ENCODE measurements at regions not wholly inside any gene's neighbourhood (a gene's known extent, or its start where the extent isn't known, plus 50 kb on each side); places are given as distances from the start of the nearest gene placed in this dataset.

GRCh38 chr1:37105911-37106310 is 71.6 kb upstream of the GRIK3 start (continued):
- no peak for TF ChIP-seq IRF3 (IDR thresholded peaks at IDR 0.05; ENCODE audit: low read depth, low read length)

- H3K9ac ChIP-seq = no peak overlapping the region
- POLR2A ChIA-PET = no interaction called here
- no peaks in the 10 kb centered on the region for H3K27me3 ChIP-seq (ENCODE audit: insufficient read depth)
- H3K4me1 ChIP-seq (ENCODE audit: control insufficient read depth in 1 of 2, insufficient read depth in 2 of 2, low read depth in 1 of 2, low read length in 1 of 2) = no peaks in the 10 kb centered on the region
- no peaks in the 10 kb centered on the region for H3F3A ChIP-seq (replicated peaks; ENCODE audit: insufficient read depth)
- no peak overlapping the region for H2AFZ ChIP-seq (ENCODE audit: low read depth)
- H3K4me3 ChIP-seq (ENCODE audit: low read depth in 2 of 2, low read length in 1 of 2) = no peak overlapping the region
- WGBS (ENCODE audit: low lambda C conversion rate) = 41% methylated on average over 4 of the region's 5 CpGs
- no peaks in the 10 kb centered on the region for H3K9me2 ChIP-seq
- no peak overlapping the region for H3K27ac ChIP-seq (ENCODE audit: low read depth in 2 of 2, low read length in 1 of 2)
- no peaks in the 10 kb centered on the region for H3K79me2 ChIP-seq (ENCODE audit: insufficient read depth)
- no peaks in the 10 kb centered on the region for H3K9me3 ChIP-seq
- H3K4me2 ChIP-seq = no peak overlapping the region
- no peak for DNase-seq
- H3K36me3 ChIP-seq (replicated peaks in 1 of 2; ENCODE audit: control insufficient read depth in 1 of 2, insufficient read depth in 2 of 2, low read length in 1 of 2) = no peaks in the 10 kb centered on the region
- TF ChIP-seq USF2 (IDR thresholded peaks at IDR 0.05; ENCODE audit: borderline replicate concordance, low read depth, low read length) = no peak
- no peak for TF ChIP-seq MAX (IDR thresholded peaks at IDR 0.05; ENCODE audit: low read depth)
- no peak for TF ChIP-seq POLR2AphosphoS5 (IDR thresholded peaks at IDR 0.05; ENCODE audit: low read depth, low read length)
- TF ChIP-seq SIN3A (IDR thresholded peaks at IDR 0.05; ENCODE audit: borderline replicate concordance, low read depth, low read length) = no peak
- no peak for TF ChIP-seq MXI1 (IDR thresholded peaks at IDR 0.05; ENCODE audit: low read depth, low read length)
- no peak for TF ChIP-seq TCF12 (IDR thresholded peaks at IDR 0.05)
- TF ChIP-seq RAD21 (IDR thresholded peaks at IDR 0.05; ENCODE audit: low read length) = no peak
- no peak for TF ChIP-seq USF1 (IDR thresholded peaks at IDR 0.05; ENCODE audit: borderline replicate concordance, low read depth)
- H4K20me1 ChIP-seq (ENCODE audit: insufficient read depth) = no peaks in the 10 kb centered on the region
- CTCF ChIA-PET = interaction anchor here (1.3 kb wide), 1 partner anchor 564 kb away, joined by 3 read pairs; no protein-coding TSS in a partner anchor
Measured at GRCh38 chr1:37107153-37107907, 73.0 kb upstream of the GRIK3 start.

GRCh38 chr1:37108596-37109188 is 74.4 kb upstream of the GRIK3 start:
- H3K4me1 ChIP-seq (ENCODE audit: control insufficient read depth in 1 of 2, insufficient read depth in 2 of 2, low read depth in 1 of 2, low read length in 1 of 2) = no peaks in the 10 kb centered on the region
- H4K20me1 ChIP-seq (ENCODE audit: insufficient read depth) = no peaks in the 10 kb centered on the region
- H3K9me3 ChIP-seq = no peaks in the 10 kb centered on the region
- CTCF ChIA-PET = interaction anchor here (1.4 to 1.5 kb wide), 2 partner anchors 15 to 159 kb away, joined by 4 to 5 read pairs; no protein-coding TSS in a partner anchor
- no peaks in the 10 kb centered on the region for H3K27me3 ChIP-seq (ENCODE audit: insufficient read depth)
- WGBS (ENCODE audit: low lambda C conversion rate) = 42% methylated on average over 9 of the region's 9 CpGs
- H3K79me2 ChIP-seq (ENCODE audit: insufficient read depth) = no peaks in the 10 kb centered on the region
- no peak overlapping the region for H3K4me3 ChIP-seq (ENCODE audit: low read depth in 2 of 2, low read length in 1 of 2)
- no peaks in the 10 kb centered on the region for H3K36me3 ChIP-seq (replicated peaks in 1 of 2; ENCODE audit: control insufficient read depth in 1 of 2, insufficient read depth in 2 of 2, low read length in 1 of 2)
- H3F3A ChIP-seq (replicated peaks; ENCODE audit: insufficient read depth) = no peaks in the 10 kb centered on the region
- H3K9me2 ChIP-seq = no peaks in the 10 kb centered on the region
- TF ChIP-seq EP300 (IDR thresholded peaks at IDR 0.05; ENCODE audit: borderline replicate concordance in 1 of 2, low read depth in 1 of 2, low read length in 1 of 2) (no peak), YY1 (IDR thresholded peaks at IDR 0.05; ENCODE audit: low read depth) (no peak), SMC3 (IDR thresholded peaks at IDR 0.05; ENCODE audit: low read depth, low read length) (no peak), GATA2 (CRISPR knock-in tag; IDR thresholded peaks at IDR 0.05) (no peak), POLR2AphosphoS5 (IDR thresholded peaks at IDR 0.05; ENCODE audit: low read depth, low read length) (no peak), RXRA (IDR thresholded peaks at IDR 0.05; ENCODE audit: borderline replicate concordance, low read depth) (no peak), TCF12 (IDR thresholded peaks at IDR 0.05) (no peak)
- no peak overlapping the region for H3K27ac ChIP-seq (ENCODE audit: low read depth in 2 of 2, low read length in 1 of 2)
- no peak overlapping the region for H3K4me2 ChIP-seq
- H3K9ac ChIP-seq = no peak overlapping the region
- H2AFZ ChIP-seq (ENCODE audit: low read depth) = no peak overlapping the region
- no peak for DNase-seq
- POLR2A ChIA-PET = no interaction called here

All from SK-N-SH (cell line).